ENCODE measurements at regions not wholly inside any gene's neighbourhood (a gene's known extent, or its start where the extent isn't known, plus 50 kb on each side); places are given as distances from the start of the nearest gene placed in this dataset.

GRCh38 chr5:124253203-124253810, 493.1 kb downstream of the ZNF608 start:
- DNase-seq, result no peak

- DNase-seq, result no peak
Measured at GRCh38 chr5:124252747-124253146, 493.7 kb downstream of the ZNF608 start.

DNA sequence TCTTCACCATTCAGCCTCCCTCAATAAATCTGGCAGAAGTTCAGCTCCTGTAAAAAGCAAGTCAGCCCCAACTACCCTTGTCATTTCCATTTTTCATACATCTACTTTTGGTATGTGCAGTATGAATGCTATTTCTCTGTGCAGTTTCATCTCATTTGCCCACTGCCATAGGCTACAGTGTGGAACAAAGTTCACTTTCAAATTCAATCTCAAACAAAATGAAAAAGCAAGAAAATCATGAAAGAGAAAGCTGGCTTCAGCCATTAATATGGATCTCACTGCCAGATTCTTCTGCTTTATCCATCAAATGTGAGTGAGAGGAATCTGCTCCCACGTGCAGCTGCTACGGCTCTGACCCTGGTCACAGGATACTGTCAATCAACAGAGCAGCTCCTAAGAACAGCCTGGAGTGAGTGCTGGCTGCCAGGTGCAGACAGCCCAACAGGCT, 494.2 kb downstream of the ZNF608 start:
- no peak for DNase-seq

GRCh38 chr5:124245276-124245675, 501.2 kb downstream of the ZNF608 start:
- no peak for DNase-seq

DNA sequence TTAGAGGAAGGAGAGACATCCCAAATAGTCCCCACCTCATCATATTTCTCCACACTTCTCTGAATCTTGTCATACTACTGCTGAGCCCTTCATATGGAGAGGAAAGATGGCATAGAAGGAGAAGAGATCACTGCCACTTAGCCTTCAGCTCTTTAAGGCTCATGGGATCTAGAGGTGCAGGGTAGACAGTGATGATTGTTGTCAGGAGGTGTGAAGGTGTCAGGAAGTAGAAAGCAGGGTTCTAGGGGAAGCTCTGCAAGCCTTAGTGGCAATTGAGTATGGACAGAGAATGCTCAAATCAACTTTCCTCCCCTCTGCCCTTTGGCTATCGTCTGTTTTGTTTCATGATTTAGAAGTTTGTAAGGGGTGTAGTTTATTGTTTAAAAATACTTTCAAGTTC, 505.7 kb downstream of the ZNF608 start:
- DNase-seq, result no peak

GRCh38 chr5:124239572-124239971, 506.9 kb downstream of the ZNF608 start:
- no peak for DNase-seq

GRCh38 chr5:124238350-124238749, 508.1 kb downstream of the ZNF608 start:
- no peak for DNase-seq

DNA sequence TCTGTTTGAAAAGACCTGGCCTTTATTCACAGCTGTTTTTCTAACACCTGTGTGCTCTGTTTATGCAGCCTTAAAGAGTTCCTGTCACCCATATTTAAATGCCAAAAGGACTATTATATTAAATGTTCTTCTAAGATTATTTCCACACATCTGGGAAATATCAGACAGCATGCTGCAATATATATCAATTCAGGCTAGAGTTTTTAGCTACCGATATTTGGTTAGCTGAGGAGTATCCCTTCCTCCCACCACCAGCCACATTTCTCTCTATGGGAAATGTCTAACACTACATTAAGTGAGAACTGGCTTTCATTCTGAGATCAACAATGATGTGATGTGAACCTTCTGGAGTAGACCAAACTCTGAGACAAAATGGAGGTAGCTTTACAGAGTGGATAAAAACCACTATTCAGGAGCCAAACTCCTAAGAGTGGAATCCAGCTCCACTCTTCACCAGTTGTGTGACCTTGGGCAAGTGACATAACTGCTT, 509.2 kb downstream of the ZNF608 start:
- DNase-seq, result no peak

DNA sequence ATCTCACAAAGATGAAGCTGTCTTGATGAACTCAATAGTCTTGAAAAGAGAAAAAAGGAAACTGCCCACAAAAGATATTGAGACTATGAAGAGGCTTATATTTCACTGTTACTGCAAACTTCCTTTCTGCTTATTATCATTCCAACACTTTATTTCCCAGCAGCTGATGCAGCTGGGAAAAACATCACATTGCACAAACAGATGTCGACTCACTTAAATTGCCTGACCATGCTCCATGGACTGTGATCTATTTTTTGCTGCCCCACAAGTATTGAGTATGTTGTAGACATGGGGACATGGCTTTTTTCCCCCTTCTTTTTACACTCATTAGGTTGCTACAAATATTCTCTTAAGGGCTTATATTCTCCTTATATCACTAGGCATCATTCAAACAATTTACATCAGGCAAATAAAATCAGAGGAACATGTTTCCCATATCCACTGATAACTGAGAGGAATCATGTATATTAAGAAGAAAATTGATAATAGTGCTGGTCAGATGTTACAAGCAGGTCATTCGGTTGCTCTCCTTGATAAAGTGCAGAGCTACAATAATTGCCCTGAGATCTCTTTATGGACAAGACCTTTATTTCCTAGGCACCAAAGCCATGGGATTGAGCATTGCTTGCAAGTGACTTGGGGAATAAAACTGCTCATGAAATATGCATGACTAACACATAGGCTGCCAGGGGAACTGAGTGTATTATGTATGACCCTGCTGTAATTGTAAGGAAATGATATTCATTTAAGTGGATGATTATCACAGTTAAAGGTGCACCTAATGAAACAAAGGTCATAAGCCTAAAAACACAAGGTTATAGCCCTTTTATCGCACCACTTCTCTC, 509.9 kb downstream of the ZNF608 start:
- DNase-seq, result no peak

GRCh38 chr5:124235576-124235975, 510.9 kb downstream of the ZNF608 start:
- no peak for DNase-seq

DNA sequence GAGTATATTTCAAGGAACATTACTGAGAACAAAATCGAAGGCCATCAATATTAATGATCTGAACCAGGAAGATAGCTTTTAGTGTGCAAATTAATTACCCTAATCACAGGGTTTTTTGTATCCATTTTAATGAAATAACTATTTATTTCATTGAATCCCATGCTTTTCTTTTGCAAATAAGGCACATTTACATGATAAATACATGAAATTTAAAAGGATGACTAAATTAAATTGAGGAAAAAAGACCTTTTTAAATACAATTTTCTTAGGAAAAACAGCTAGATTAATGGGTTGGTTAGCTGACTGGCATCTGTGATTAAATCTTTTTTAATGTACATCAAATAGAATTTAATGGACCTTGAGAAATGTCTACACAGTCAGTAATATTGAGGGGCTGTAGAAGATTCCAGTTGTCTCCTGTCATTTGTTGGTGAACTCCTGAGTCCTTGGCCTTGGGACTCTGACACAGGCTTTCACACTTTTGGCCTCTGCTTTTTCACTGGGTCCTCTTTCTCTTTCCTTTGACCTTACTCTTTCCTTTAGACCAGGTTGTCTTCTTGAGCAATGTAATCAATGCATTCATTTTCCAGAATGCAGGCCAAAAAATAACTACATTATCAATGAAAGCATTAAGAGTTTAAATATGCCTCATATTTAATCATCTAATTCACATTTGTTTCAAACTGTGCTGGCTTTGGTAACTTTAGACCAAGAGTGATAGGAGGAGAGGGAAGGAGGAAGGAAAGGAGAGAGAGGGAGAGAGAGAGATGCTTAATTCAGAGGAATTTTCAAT, 511.5 kb downstream of the ZNF608 start:
- DNase-seq, result no peak

GRCh38 chr5:124234022-124234769, 512.2 kb downstream of the ZNF608 start:
- no peak for DNase-seq

DNA sequence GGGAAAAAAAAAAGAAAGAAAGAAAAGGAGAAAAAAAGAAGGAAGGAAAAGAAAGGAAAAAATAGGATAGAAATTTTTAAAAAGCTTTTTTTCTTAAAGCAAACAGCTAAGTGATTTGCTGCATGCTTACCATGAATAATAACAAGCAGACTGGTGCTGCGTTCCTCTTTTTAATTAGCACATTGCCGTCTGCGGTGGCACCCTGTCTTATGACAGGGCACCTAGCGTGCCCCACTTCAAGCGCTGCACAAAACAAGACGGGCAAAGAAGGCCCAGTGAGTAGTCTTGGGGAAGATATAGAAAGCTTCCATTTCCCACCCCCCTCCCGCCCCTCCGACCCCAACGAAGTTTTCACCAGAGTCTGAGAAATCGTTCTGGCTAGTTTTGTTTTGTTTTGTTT, 513.9 kb downstream of the ZNF608 start:
- no peak for DNase-seq

- DNase-seq, result no peak
Measured at GRCh38 chr5:124231802-124232201, 514.6 kb downstream of the ZNF608 start.

- no peak for DNase-seq
Measured at GRCh38 chr5:124231230-124231629, 515.2 kb downstream of the ZNF608 start.

- DNase-seq, result no peak
Measured at GRCh38 chr5:124230456-124230855, 516.0 kb downstream of the ZNF608 start.

- no peak for DNase-seq
Measured at GRCh38 chr5:124229352-124229751, 517.1 kb downstream of the ZNF608 start.

GRCh38 chr5:124227914-124228313, 518.5 kb downstream of the ZNF608 start:
- no peak for DNase-seq

GRCh38 chr5:124220418-124220817, 526.0 kb downstream of the ZNF608 start:
- DNase-seq, result no peak

DNA sequence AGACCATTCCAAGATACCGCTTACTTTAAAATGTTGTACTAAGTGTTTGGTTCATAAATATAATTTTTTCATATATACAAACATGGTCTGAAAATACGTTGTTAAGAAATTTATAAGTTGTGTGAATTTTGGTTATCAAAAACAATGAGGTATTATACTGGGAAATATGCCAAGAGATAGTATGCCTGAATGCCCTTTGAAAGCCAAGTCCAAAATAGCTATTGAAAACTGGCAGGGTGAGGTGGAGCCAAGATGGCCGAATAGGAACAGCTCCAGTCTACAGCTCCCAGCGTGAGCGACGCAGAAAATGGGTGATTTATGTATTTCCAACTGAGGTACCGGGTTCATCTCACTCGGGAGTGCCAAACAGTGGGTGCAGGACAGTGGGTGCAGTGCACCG, 533.5 kb downstream of the ZNF608 start:
- DNase-seq, result peak; percentile 4

DNA sequence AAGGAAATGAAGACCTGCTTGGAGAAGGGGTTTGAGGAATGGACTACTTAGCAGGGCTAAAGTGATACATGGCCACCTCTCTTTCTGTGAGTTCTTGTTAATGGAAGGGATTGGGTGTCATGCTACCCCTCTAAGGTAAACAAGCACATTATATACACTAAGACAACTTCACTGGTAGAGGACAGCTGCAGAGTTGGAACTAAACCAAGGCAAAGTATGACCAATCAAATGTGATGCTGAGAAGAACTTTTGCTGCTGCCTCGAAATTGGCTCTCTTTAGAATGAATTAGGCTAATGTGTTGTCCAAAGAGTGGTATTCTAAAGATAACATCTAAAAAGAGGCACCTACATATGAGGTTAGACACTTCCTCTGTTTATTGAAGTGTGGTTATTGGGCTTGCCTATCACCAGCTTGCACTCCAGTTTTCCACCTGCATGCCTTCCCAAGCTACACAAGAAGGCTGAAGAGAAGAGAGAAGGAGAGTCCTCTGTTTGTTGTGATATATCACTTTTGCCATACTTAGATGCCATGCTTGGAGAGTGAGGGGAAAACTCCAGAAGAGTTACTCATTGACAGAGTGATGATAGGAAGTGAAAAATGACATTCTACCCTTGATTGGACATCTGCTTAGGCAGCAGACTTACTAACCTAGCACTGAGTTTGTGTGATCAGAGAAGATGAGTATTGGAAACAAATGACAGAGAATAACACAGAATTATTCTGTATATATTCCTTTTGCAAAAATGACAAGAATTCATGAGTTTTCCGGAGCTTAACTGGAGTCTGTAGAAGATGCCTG, 536.1 kb downstream of the ZNF608 start:
- DNase-seq, result no peak

- DNase-seq, result no peak
Measured at GRCh38 chr5:124207118-124207517, 539.3 kb downstream of the ZNF608 start.
